ENCODE measurements at regions not wholly inside any gene's neighbourhood (a gene's known extent, or its start where the extent isn't known, plus 50 kb on each side); places are given as distances from the start of the nearest gene placed in this dataset.

- TF ChIP-seq CTCF (IDR thresholded peaks at IDR 0.05; ENCODE audit: insufficient read depth, low read depth, low read length, missing control alignments): no peak
- DNase-seq (ENCODE audit: low read depth): no peak
- H3K4me3 ChIP-seq (ENCODE audit: low read length): no peak overlapping the region
Observed at GRCh38 chr1:219367496-219367895, 193.8 kb downstream of the LYPLAL1 start.

GRCh38 chr1:219365451-219365850 is 191.8 kb downstream of the LYPLAL1 start:
- DNase-seq (ENCODE audit: low read depth): no peak
- H3K4me3 ChIP-seq (ENCODE audit: low read length): no peak overlapping the region
- no peak for TF ChIP-seq CTCF (IDR thresholded peaks at IDR 0.05; ENCODE audit: insufficient read depth, low read depth, low read length, missing control alignments)

GRCh38 chr1:219362702-219363101 is 189.0 kb downstream of the LYPLAL1 start:
- DNase-seq (ENCODE audit: low read depth): no peak
- no peak overlapping the region for H3K4me3 ChIP-seq (ENCODE audit: low read length)
- no peak for TF ChIP-seq CTCF (IDR thresholded peaks at IDR 0.05; ENCODE audit: insufficient read depth, low read depth, low read length, missing control alignments)

GRCh38 chr1:219359126-219359525 is 185.4 kb downstream of the LYPLAL1 start:
- no peak for DNase-seq (ENCODE audit: low read depth)
- TF ChIP-seq CTCF (IDR thresholded peaks at IDR 0.05; ENCODE audit: insufficient read depth, low read depth, low read length, missing control alignments): no peak

GRCh38 chr1:219358080-219358479 is 184.4 kb downstream of the LYPLAL1 start:
- H3K4me3 ChIP-seq (ENCODE audit: low read length): no peak overlapping the region
- TF ChIP-seq CTCF (IDR thresholded peaks at IDR 0.05; ENCODE audit: insufficient read depth, low read depth, low read length, missing control alignments): no peak
- DNase-seq (ENCODE audit: low read depth): no peak

More at GRCh38 chr1:219359126-219359525, 185.4 kb downstream of the LYPLAL1 start:
- H3K4me3 ChIP-seq (ENCODE audit: low read length): no peak overlapping the region

- no peak for TF ChIP-seq CTCF (IDR thresholded peaks at IDR 0.05; ENCODE audit: insufficient read depth, low read depth, low read length, missing control alignments)
- H3K4me3 ChIP-seq (ENCODE audit: low read length): no peak overlapping the region
- DNase-seq (ENCODE audit: low read depth): no peak
Observed at GRCh38 chr1:219354962-219355361, 181.3 kb downstream of the LYPLAL1 start.

- DNase-seq (ENCODE audit: low read depth): no peak
Observed at GRCh38 chr1:219352961-219353651, 179.4 kb downstream of the LYPLAL1 start.

More at GRCh38 chr1:219352961-219353651, 179.4 kb downstream of the LYPLAL1 start:
- H3K4me3 ChIP-seq (ENCODE audit: low read length): no peak overlapping the region
- TF ChIP-seq CTCF (IDR thresholded peaks at IDR 0.05; ENCODE audit: insufficient read depth, low read depth, low read length, missing control alignments): no peak

Measured in epithelial cell of esophagus (primary cell).